H9 (cell line): ENCODE measurements at regions not wholly inside any gene's neighbourhood (a gene's known extent, or its start where the extent isn't known, plus 50 kb on each side); places are given as distances from the start of the nearest gene placed in this dataset.
A peak's percentile ranks its signal among the peaks of the same experiment; 100 is the strongest.

Source experiments
- DNase-seq: peaks from one replicate; pipeline ENCODE4 v3.0.0-alpha.2; 2017
- H2AFZ ChIP-seq: one replicate; pipeline ENCODE4 v1.6.1; 2013; ENCODE audit warnings: mild to moderate bottlenecking, low read length, control low read depth, moderate library complexity
- H2AK5ac ChIP-seq: 2 replicates; pipeline ENCODE4 v1.6.1; 2013; ENCODE audit warnings: low read length, control low read depth, mixed read lengths; ENCODE audit not compliant: insufficient read length
- H2BK120ac ChIP-seq: one replicate; pipeline ENCODE4 v1.6.1; 2013; ENCODE audit warnings: low read depth, mild to moderate bottlenecking, low read length, control low read depth, inconsistent platforms; ENCODE audit not compliant: poor library complexity, severe bottlenecking
- H2BK12ac ChIP-seq: 2 replicates; pipeline ENCODE4 v1.6.1; 2013; ENCODE audit warnings: low read length, control low read depth, mixed read lengths, low read depth; ENCODE audit not compliant: insufficient read length
- H2BK15ac ChIP-seq: 2 replicates; pipeline ENCODE4 v1.6.1; 2013; ENCODE audit warnings: low read depth, low read length, control low read depth
- H2BK20ac ChIP-seq: one replicate; pipeline ENCODE4 v1.6.1; 2013; ENCODE audit warnings: low read depth, mild to moderate bottlenecking, low read length, control low read depth, inconsistent platforms; ENCODE audit not compliant: poor library complexity, severe bottlenecking
- H2BK5ac ChIP-seq: 2 replicates; pipeline ENCODE4 v1.6.1; 2013; ENCODE audit warnings: low read length, control low read depth, mixed read lengths; ENCODE audit not compliant: insufficient read length
- H3K14ac ChIP-seq: 2 replicates; pipeline ENCODE4 v1.6.1; 2013; ENCODE audit warnings: low read length, control low read depth; ENCODE audit not compliant: insufficient read depth
- H3K18ac ChIP-seq: 2 replicates; pipeline ENCODE4 v1.6.1; 2013; ENCODE audit warnings: low read depth, mild to moderate bottlenecking, mixed read lengths, low read length, control low read depth; ENCODE audit not compliant: insufficient read length
- H3K23ac ChIP-seq: 2 replicates; pipeline ENCODE4 v1.6.1; 2013; ENCODE audit warnings: low read length, control low read depth, mixed read lengths, low read depth; ENCODE audit not compliant: insufficient read length
- H3K23me2 ChIP-seq: 2 replicates; pipeline ENCODE4 v1.6.1; 2013; ENCODE audit warnings: low read depth, mild to moderate bottlenecking, mixed read lengths, low read length, control low read depth; ENCODE audit not compliant: insufficient read length, poor library complexity, severe bottlenecking
- H3K27ac ChIP-seq: 2 replicates; pipeline ENCODE4 v1.5.1; 2013; ENCODE audit warnings: low read length, control low read depth, mixed read lengths, low read depth; ENCODE audit not compliant: insufficient read length
- H3K27me3 ChIP-seq: 2 replicates; pipeline ENCODE4 v1.6.1; 2013; ENCODE audit warnings: low read length, control low read depth, inconsistent platforms; ENCODE audit not compliant: insufficient read depth
- H3K4ac ChIP-seq: 2 replicates; pipeline ENCODE4 v1.6.1; 2013; ENCODE audit warnings: low read depth, mild to moderate bottlenecking, control low read depth, inconsistent platforms, low read length, moderate library complexity
- H3K4me1 ChIP-seq: 2 replicates; pipeline ENCODE4 v1.6.1; 2013; ENCODE audit warnings: low read length, control low read depth, inconsistent platforms; ENCODE audit not compliant: insufficient read depth
- H3K4me2 ChIP-seq: 2 replicates; pipeline ENCODE4 v1.6.1; 2013; ENCODE audit warnings: low read length, control low read depth, mixed read lengths; ENCODE audit not compliant: insufficient read length, insufficient read depth
- H3K56ac ChIP-seq: 2 replicates; pipeline ENCODE4 v1.6.1; 2013; ENCODE audit warnings: low read depth, mild to moderate bottlenecking, mixed read lengths, low read length, control low read depth; ENCODE audit not compliant: insufficient read length
- H3K79me1 ChIP-seq: 2 replicates; pipeline ENCODE4 v1.6.1; 2013; ENCODE audit warnings: low read depth, mild to moderate bottlenecking, moderate library complexity, low read length, control low read depth, inconsistent platforms; ENCODE audit not compliant: insufficient read depth, poor library complexity, severe bottlenecking
- H3K79me2 ChIP-seq: 2 replicates; pipeline ENCODE4 v1.6.1; 2013; ENCODE audit warnings: low read length, control low read depth, inconsistent platforms; ENCODE audit not compliant: insufficient read depth
- H3K9ac ChIP-seq: 2 replicates; pipeline ENCODE4 v1.6.1; 2013; ENCODE audit warnings: low read length, control low read depth, mixed read lengths; ENCODE audit not compliant: insufficient read length; ENCODE audit errors: extremely low read depth
- H3K9me3 ChIP-seq: one replicate; pipeline ENCODE4 v1.6.1; 2013; ENCODE audit warnings: low read depth, low read length, inconsistent platforms; ENCODE audit not compliant: control insufficient read depth
- H3T11ph ChIP-seq: one replicate; pipeline ENCODE4 v1.6.1; 2013; ENCODE audit warnings: mild to moderate bottlenecking, low read length, control low read depth, inconsistent platforms
- H4K20me1 ChIP-seq: one replicate; pipeline ENCODE4 v1.6.1; 2013; ENCODE audit not compliant: control insufficient read depth, insufficient read length, insufficient read depth
- H4K5ac ChIP-seq: 2 replicates; pipeline ENCODE4 v1.6.1; 2013; ENCODE audit warnings: low read depth, mild to moderate bottlenecking, mixed read lengths, low read length, control low read depth; ENCODE audit not compliant: insufficient read length
- H4K8ac ChIP-seq: replicated peaks from 2 replicates; pipeline ENCODE4 v1.6.1; 2013; ENCODE audit warnings: low read length, control low read depth, mixed read lengths, low read depth; ENCODE audit not compliant: insufficient read length
- H4K91ac ChIP-seq: 2 replicates; pipeline ENCODE4 v1.6.1; 2013; ENCODE audit warnings: low read depth, mild to moderate bottlenecking, moderate library complexity, mixed read lengths, low read length, control low read depth; ENCODE audit not compliant: insufficient read length
- H3K27ac Mint-ChIP-seq, 3 experiments: 2 replicates in 2 of 3; 3 replicates in 1 of 3; pipeline ENCODE4 v1.8.0; 2020 to 2021; ENCODE audit warnings: mixed read lengths in 3 of 3, mild to moderate bottlenecking in 1 of 3, moderate library complexity in 1 of 3
- H3K27me3 Mint-ChIP-seq: 2 replicates; pipeline ENCODE4 v1.8.0; 2021; ENCODE audit warnings: low read depth, mild to moderate bottlenecking, moderate library complexity, mixed read lengths
- H3K36me3 Mint-ChIP-seq, 3 experiments: 2 replicates in 2 of 3; 3 replicates in 1 of 3; pipeline ENCODE4 v1.8.0; 2020 to 2021; ENCODE audit warnings: low read depth in 3 of 3, mixed read lengths in 3 of 3; ENCODE audit not compliant: insufficient read depth in 1 of 3
- H3K4me1 Mint-ChIP-seq, 2 experiments: 2 replicates each; pipeline ENCODE4 v1.8.0; 2020; ENCODE audit warnings: mixed read lengths in 2 of 2
- H3K4me3 Mint-ChIP-seq, 2 experiments: 2 replicates in 1 of 2; 3 replicates in 1 of 2; pipeline ENCODE4 v1.8.0; 2020 to 2021; ENCODE audit warnings: mild to moderate bottlenecking in 2 of 2, mixed read lengths in 2 of 2, moderate library complexity in 1 of 2
- H3K9me3 Mint-ChIP-seq, 2 experiments: 2 replicates in 1 of 2; 3 replicates in 1 of 2; pipeline ENCODE4 v1.8.0; 2020; ENCODE audit warnings: mild to moderate bottlenecking in 2 of 2, mixed read lengths in 2 of 2, moderate library complexity in 1 of 2
- CTCF ChIP-seq: fragments of 200-600 bp; sonication (generic); conservative IDR thresholded peaks from 3 replicates; pipeline ENCODE4 v1.8.0; 2021; ENCODE audit warnings: antibody characterized with exemption, mild to moderate bottlenecking
- WGBS: extraction: QIAGEN DNeasy Blood & Tissue Kit; methylation state at CpG from one replicate; pipeline ENCODE4 v1.1.7; 2013; ENCODE audit warnings: missing lambda C conversion rate, low lambda C conversion rate, mixed read lengths; ENCODE audit not compliant: insufficient read length; ENCODE audit errors: extremely low coverage; 5-methylcytosine and 5-hydroxymethylcytosine counted together

GRCh38 chr14:22483863-22484593, 105.0 kb downstream of the DAD1 start:
- H4K8ac ChIP-seq, result no peak overlapping the region
- H3K4me1 ChIP-seq, result peaks cover 5% of the 10 kb centered on the region
- H2BK120ac ChIP-seq, result no peak overlapping the region
- H2BK20ac ChIP-seq, result no peak overlapping the region
- no peak overlapping the region for H3K27ac ChIP-seq
- no peak overlapping the region for H3K56ac ChIP-seq
- no CpG with 5 or more reads among the region's 10 CpGs for WGBS
- H3K4me2 ChIP-seq, result no peak overlapping the region
- no peak overlapping the region for H2BK12ac ChIP-seq
- no peak overlapping the region for H3K4me3 Mint-ChIP-seq
- H3K4ac ChIP-seq, result no peak overlapping the region
- H2AK5ac ChIP-seq, result no peak overlapping the region
- no peak overlapping the region for H3T11ph ChIP-seq
- peaks cover 3% of the 10 kb centered on the region for H3K27me3 Mint-ChIP-seq
- TF ChIP-seq CTCF, result no peak
- no peaks in the 10 kb centered on the region for H4K20me1 ChIP-seq
- no peak overlapping the region for H2BK15ac ChIP-seq
- DNase-seq, result no peak
- H3K27me3 ChIP-seq, result no peaks in the 10 kb centered on the region
- peaks cover 14 to 34% of the 10 kb centered on the region in 2 experiments for H3K4me1 Mint-ChIP-seq
- no peak overlapping the region for H3K23ac ChIP-seq
- no peak overlapping the region for H2AFZ ChIP-seq
- H3K9me3 ChIP-seq, result no peaks in the 10 kb centered on the region
- H3K9me3 Mint-ChIP-seq, result no peaks in the 10 kb centered on the region
- H3K9ac ChIP-seq, result no peak overlapping the region
- H3K79me1 ChIP-seq, result no peaks in the 10 kb centered on the region
- H2BK5ac ChIP-seq, result no peak overlapping the region
- H3K18ac ChIP-seq, result no peak overlapping the region
- H4K91ac ChIP-seq, result no peak overlapping the region
- H3K27ac Mint-ChIP-seq, result peak overlapping the region in 1 of 3 experiments; percentile 24; a peak in 2 of 7 replicates
- H3K79me2 ChIP-seq, result no peaks in the 10 kb centered on the region
- no peak overlapping the region for H3K14ac ChIP-seq
- no peaks in the 10 kb centered on the region for H3K23me2 ChIP-seq
- no peaks in the 10 kb centered on the region for H3K36me3 Mint-ChIP-seq
- H4K5ac ChIP-seq, result no peak overlapping the region
